ENCODE measurements at regions not wholly inside any gene's neighbourhood (a gene's known extent, or its start where the extent isn't known, plus 50 kb on each side); places are given as distances from the start of the nearest gene placed in this dataset.

- ATAC-seq (no peak), DNase-seq (ENCODE audit: low spot score) (no peak)
- Histone ChIP-seq H3K79me2 (replicated peaks; ENCODE audit: insufficient read depth) (no peaks in the 10 kb centered on the region), H3K36me3 (ENCODE audit: insufficient read depth) (no peaks in the 10 kb centered on the region), H4K20me1 (replicated peaks; ENCODE audit: insufficient read depth) (no peaks in the 10 kb centered on the region), H3K4me2 (no peak overlapping the region), H3K27me3 (ENCODE audit: insufficient read depth) (no peaks in the 10 kb centered on the region), H2AFZ (no peak overlapping the region), H3K4me3 (no peak overlapping the region), H3K27ac (ENCODE audit: low read depth) (no peak overlapping the region), H3K4me1 (ENCODE audit: insufficient read depth) (peaks cover 1% of the 10 kb centered on the region; the same call in 1 of the 2 replicates), H3K9me2 (ENCODE audit: insufficient read depth) (no peaks in the 10 kb centered on the region), H3F3A (replicated peaks; ENCODE audit: low read depth) (no peaks in the 10 kb centered on the region)
- TF ChIP-seq REST (IDR thresholded peaks at IDR 0.05; ENCODE audit: unreplicated experiment) (no peak), CREB1 (CRISPR knock-in tag; IDR thresholded peaks at IDR 0.05; ENCODE audit: low read depth) (no peak), EZH2 (IDR thresholded peaks at IDR 0.05; ENCODE audit: low read depth, unreplicated experiment) (no peak), EZH2phosphoT487 (IDR thresholded peaks at IDR 0.05; ENCODE audit: unreplicated experiment) (no peak), NANOG (IDR thresholded peaks at IDR 0.05; ENCODE audit: borderline replicate concordance) (no peak), POLR2AphosphoS5 (IDR thresholded peaks at IDR 0.05; ENCODE audit: low read depth) (no peak), ETS1 (IDR thresholded peaks at IDR 0.05) (no peak)
- peaks cover 9% of the 10 kb centered on the region; the same call in 2 of the 3 replicates for H3K36me3 Mint-ChIP-seq (ENCODE audit: low read depth)
- H3K4me1 Mint-ChIP-seq, result no peaks in the 10 kb centered on the region
- H3K9me3 Mint-ChIP-seq, result peaks cover 22% of the 10 kb centered on the region
- H3K27me3 Mint-ChIP-seq (ENCODE audit: insufficient read depth, low read depth, poor library complexity), result peaks cover 1% of the 10 kb centered on the region
- H3K27ac Mint-ChIP-seq, result no peak overlapping the region
- H3K4me3 Mint-ChIP-seq, result no peak overlapping the region
Observed at GRCh38 chr6:156418253-156418652, 358.9 kb upstream of the ARID1B start.

GRCh38 chr6:156416391-156416790 is 360.8 kb upstream of the ARID1B start:
- no peak overlapping the region for H2AFZ ChIP-seq
- no peaks in the 10 kb centered on the region for H3K4me1 Mint-ChIP-seq
- no peaks in the 10 kb centered on the region for H3K36me3 ChIP-seq (ENCODE audit: insufficient read depth)
- H3K4me1 ChIP-seq (ENCODE audit: insufficient read depth), result peaks cover 8% of the 10 kb centered on the region; the same call in 1 of the 2 replicates
- no peaks in the 10 kb centered on the region for H4K20me1 ChIP-seq (replicated peaks; ENCODE audit: insufficient read depth)
- DNase-seq (ENCODE audit: low spot score) (no peak), ATAC-seq (no peak)
- peaks cover 16% of the 10 kb centered on the region for H3K9me3 Mint-ChIP-seq
- no peak overlapping the region for H3K4me3 ChIP-seq
- no peaks in the 10 kb centered on the region for H3K27me3 ChIP-seq (ENCODE audit: insufficient read depth)
- H3K79me2 ChIP-seq (replicated peaks; ENCODE audit: insufficient read depth), result no peaks in the 10 kb centered on the region
- no peak overlapping the region for H3K4me2 ChIP-seq
- no peak overlapping the region for H3K4me3 Mint-ChIP-seq
- no peak overlapping the region for H3K27ac ChIP-seq (ENCODE audit: low read depth)
- no peaks in the 10 kb centered on the region for H3F3A ChIP-seq (replicated peaks; ENCODE audit: low read depth)
- no peak overlapping the region for H3K27ac Mint-ChIP-seq
- peaks cover 1% of the 10 kb centered on the region for H3K27me3 Mint-ChIP-seq (ENCODE audit: insufficient read depth, low read depth, poor library complexity)
- H3K36me3 Mint-ChIP-seq (ENCODE audit: low read depth), result peaks cover 3% of the 10 kb centered on the region; the same call in 2 of the 3 replicates
- TF ChIP-seq CTCF (conservative IDR thresholded peaks at IDR 0.05; ENCODE audit: low read depth in 2 of 2) (no peak), NANOG (IDR thresholded peaks at IDR 0.05; ENCODE audit: borderline replicate concordance) (no peak), ETS1 (IDR thresholded peaks at IDR 0.05) (no peak)
- H3K9me2 ChIP-seq (ENCODE audit: insufficient read depth), result no peaks in the 10 kb centered on the region

Data from GM23338 (cell line).